Vagina (tissue), 2 donors: ENCODE measurements at regions not wholly inside any gene's neighbourhood (a gene's known extent, or its start where the extent isn't known, plus 50 kb on each side); places are given as distances from the start of the nearest gene placed in this dataset.

ENCODE experiments used
- POLR2A ChIP-seq, 2 donors: fragments of 450-650 bp; IDR thresholded peaks; one replicate each; pipeline ENCODE4 v1.6.1; 2017; ENCODE audit warnings: antibody characterized with exemption in 2 of 2, mild to moderate bottlenecking in 2 of 2, moderate library complexity in 2 of 2
- POLR2AphosphoS5 ChIP-seq, 2 donors: sonication (generic); formaldehyde crosslinking; IDR thresholded peaks; one replicate each; pipeline ENCODE4 v1.9.0; 2017; ENCODE audit warnings: antibody characterized with exemption in 2 of 2, mild to moderate bottlenecking in 2 of 2, low read depth in 1 of 2; ENCODE audit not compliant: insufficient read depth in 1 of 2
- TF ChIP-seq, protein P1 (sequence below), 3 experiments: fragments of 450-650 bp in 2 of 3; fragments of 200-600 bp in 1 of 3; sonication (generic) in 1 of 3; IDR thresholded peaks; one replicate each; pipeline ENCODE4 v1.5.1; 2017 to 2019; ENCODE audit warnings: antibody characterized with exemption in 3 of 3, mild to moderate bottlenecking in 2 of 3, moderate library complexity in 2 of 3

DNA sequence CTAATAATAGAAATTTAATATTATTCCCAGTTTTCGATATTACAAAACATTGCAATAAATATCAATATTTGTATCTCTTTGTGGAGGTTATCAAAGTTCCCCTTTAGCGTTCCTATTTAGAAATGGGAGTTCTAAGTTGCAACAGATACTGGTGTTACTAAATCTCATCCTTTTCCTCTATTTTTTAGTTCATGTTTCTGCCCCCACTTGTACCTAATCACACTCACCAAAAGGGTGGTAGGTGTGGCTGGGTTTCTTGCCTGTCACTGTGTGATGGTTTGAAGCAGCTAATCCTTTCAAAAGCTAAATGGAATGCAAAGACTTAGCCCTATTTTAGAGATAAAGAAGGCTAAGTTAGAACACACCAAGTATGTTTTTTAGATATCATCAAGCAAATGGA lies 997.9 kb downstream of the TSN start:
- TF ChIP-seq POLR2A (IDR thresholded peaks at IDR 0.05) (no peak), POLR2AphosphoS5 (IDR thresholded peaks at IDR 0.05; ENCODE audit: insufficient read depth in 1 of 2, low read depth in 1 of 2) (no peak)
- TF ChIP-seq, protein P1, sequence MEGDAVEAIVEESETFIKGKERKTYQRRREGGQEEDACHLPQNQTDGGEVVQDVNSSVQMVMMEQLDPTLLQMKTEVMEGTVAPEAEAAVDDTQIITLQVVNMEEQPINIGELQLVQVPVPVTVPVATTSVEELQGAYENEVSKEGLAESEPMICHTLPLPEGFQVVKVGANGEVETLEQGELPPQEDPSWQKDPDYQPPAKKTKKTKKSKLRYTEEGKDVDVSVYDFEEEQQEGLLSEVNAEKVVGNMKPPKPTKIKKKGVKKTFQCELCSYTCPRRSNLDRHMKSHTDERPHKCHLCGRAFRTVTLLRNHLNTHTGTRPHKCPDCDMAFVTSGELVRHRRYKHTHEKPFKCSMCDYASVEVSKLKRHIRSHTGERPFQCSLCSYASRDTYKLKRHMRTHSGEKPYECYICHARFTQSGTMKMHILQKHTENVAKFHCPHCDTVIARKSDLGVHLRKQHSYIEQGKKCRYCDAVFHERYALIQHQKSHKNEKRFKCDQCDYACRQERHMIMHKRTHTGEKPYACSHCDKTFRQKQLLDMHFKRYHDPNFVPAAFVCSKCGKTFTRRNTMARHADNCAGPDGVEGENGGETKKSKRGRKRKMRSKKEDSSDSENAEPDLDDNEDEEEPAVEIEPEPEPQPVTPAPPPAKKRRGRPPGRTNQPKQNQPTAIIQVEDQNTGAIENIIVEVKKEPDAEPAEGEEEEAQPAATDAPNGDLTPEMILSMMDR (IDR thresholded peaks at IDR 0.05), result no peak
